ENCODE measurements at regions not wholly inside any gene's neighbourhood (a gene's known extent, or its start where the extent isn't known, plus 50 kb on each side); places are given as distances from the start of the nearest gene placed in this dataset.

DNA sequence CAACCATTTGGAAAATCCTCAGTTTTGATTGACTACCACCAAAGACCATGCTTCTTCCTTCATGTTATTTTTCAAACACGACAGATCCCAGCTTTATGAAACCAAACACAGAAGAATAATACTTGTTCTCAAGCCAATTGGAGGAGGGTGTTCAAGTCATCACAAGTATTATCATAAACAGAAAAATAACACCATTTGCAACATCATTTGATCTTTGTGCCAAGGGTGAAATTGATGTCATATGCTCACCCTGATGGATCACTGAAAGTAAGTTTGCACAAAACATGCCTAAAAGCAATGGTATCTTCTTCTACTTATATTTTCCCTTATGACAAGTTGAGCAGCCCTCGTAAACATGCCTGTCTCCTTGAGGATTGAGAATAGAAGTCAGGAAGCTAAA is 448.0 kb upstream of the ZEB2 start:
- no peak for DNase-seq

DNA sequence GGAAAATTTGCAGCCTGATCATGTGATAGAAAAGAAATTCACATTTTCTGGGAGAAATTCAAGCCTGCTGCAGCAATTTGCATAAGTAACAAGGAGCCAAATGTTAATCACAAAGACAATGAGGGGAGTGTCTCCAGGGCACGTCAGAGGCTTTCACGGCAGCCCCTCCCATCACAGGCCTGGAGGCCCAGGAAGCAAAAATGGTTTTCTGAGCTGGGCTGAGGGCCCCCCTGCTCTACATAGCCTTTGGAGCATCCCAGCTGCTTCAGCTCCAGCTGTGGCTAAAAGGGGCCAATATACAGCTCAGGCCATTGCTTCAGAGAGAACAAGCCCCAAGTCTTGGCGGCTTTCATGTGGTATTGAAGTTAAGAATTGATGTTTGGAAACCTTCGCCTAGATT is 445.3 kb upstream of the ZEB2 start:
- DNase-seq = no peak

DNA sequence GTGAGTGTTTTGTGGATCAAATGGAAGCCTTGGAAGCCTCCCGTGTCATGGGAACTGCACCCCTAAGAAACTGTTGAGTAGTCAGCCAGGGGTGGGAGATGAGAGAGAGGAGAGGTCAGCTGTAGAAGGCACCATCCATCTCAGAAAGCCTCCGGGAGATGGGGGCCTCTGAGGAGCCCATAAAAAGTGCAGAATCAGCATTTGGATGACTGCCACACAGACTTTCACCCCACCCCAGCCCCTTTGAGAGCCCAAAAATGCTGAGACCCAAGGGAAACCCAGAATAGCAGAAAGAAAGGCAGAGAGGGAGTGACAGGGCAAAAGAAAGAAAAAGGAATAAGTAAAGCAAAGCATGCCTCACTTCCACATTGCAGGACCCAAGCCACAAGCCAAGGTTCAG is 443.1 kb upstream of the ZEB2 start:
- no peak for DNase-seq

DNA sequence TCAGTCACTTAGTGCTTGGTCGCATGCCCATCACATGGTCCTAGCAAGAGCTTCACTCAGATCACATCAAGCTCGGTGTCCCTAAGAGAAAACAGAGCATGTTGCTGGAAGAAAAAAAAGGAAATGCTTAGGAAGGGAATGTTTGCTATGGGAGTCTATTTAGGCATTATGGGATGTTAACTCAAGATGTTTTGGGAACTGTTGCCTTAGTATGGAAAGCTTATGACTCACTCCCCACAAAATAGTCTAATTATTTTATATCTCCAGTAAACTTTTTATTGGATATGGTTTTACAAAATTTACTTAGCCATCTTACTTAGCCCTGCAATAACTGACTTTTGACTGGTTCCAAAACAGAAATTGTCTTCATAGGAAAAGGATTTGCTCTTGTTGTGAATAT is 439.5 kb upstream of the ZEB2 start:
- no peak for DNase-seq

DNA sequence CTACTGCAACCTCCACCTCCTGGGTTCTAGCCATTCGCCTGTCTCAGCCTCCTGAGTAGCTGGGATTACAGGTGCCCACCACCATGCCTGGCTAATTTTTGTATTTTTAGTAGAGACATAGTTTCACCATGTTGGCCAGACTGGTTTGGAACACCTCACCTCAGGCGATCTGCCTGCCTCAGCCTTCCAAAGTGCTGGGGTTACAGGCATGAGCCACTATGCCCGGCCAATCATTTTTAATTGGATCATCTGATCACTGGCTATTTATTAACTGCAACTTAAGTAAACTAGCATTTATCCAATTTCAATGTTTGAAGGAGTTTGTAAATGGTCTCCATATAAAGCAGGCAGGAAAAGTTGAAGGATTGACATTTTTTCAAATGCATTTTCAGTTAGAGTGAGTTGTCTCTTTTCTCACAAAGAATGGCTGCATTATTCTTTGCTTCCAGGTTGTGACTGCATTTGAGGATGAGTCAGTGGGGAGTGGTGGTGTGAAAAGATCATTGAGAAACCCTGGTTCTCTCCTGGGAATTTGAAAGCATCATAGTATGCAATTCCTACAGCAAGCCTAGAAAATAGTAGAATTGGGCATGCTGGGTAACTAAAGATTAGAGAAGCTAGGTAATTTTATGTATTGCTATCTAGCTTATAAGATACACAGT is 431.1 kb upstream of the ZEB2 start:
- DNase-seq = peak; percentile 39 to 54 (median 45)

DNA sequence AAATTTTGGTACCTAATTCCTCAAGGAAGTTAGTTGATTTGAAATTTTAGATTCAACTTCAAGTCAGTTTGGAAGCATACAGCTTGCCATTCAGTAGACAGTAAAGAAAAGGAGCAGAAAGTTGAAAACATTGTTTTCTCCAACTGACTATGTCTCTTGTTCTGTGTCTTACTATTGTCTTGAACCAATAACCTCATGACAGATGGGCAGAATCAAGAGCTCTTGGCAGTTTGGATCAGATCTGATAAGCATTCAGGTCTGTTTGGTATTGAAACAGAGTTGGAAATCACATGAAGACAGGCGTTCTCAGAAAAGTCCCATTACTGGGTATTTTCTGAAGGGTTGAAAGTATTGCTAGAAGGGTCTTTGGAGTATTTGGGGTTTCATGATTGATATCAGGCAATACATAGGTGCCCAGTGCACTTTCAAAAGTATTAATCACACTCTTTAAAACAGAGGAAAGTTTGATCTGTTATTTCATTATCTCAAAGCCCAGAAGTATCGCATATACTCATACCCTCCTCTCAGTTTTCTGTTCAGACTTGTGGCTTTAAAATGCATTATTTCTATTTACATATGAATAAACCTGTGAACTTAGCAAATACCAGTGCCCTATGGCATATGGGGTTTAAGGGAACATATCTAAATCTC is 428.4 kb upstream of the ZEB2 start:
- no peak for DNase-seq

DNA sequence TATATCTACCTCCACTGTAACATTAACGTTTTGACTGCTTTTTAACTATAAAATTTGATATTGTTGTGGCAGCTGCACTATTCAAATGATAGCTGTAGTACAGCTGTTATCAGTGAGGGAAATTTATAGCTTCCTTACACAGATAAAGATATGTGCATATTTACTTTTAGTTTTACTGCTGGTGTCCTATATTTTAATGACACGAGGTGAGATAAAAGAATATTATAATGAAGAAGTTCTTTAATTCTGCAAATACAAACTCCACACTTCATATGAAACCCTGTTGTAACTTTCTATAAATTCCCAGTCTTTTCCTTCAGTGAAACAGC is 427.8 kb upstream of the ZEB2 start:
- DNase-seq = no peak

DNA sequence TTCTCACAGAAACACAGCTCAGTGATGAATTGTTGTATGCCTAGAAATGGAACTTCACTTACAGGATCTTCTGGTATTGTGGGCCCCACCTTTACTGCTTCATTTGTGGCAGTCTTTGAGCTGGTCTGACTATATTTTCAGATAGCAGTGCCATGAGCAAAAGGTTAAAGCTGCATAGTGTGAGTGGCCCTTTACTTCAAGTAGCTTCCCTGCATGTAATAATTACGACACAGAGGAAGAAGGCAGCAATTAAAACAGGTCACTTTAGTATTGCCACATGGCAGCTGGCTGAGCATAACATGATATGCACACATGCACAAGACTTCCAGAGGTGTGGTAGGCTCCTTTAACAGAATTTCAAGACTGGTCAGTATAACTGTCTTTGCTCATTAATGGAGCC is 426.3 kb upstream of the ZEB2 start:
- no peak for DNase-seq

DNA sequence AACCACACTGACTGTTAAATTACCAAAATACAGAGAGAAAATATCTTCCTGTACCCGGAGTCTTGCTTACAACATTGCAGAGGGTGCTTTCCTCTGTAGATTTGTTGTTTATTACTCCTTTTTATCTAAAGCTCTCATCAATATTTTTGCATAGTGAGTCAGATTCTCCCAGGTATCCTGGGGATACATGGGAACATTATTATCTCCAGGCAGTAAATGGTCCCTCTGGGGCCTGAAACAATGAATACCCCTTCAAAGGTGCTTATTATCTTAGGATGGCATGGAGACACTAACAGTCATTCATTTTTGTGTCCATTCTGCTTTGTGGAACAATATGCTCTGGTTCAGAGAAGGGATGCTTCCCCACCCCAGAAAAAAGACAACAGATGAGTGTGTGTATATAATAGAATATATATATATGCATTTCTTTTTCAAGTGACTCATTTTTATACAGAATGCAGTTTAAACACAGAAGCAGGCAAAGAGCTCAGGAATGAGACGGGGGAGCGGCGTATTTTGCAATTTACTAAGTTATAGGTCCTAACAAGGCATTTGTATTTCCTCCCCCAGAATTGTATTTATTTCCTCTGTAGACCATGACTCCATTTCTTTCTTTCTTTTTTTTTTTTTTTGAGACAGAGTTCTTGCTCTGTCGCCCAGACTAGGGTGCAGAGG is 424.8 kb upstream of the ZEB2 start:
- DNase-seq = no peak

DNA sequence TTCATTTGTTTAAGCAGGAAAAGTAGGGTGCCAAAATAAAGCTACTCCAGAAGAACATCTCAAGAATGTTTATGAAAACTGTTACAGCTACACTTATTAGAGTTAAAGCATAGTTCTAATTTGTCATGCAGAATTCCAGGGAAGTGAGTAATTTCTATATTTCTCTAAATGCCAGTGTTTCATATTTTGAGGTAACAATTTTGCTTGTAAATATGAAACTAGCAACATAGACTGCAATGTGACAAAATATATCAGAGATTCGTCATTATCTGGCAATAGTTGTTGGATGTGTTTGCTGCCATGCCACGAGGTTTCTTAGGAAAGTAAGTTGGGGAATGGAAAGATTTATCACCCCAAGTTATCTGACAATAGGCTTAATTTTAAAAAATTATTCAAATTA is 424.1 kb upstream of the ZEB2 start:
- no peak for DNase-seq

DNA sequence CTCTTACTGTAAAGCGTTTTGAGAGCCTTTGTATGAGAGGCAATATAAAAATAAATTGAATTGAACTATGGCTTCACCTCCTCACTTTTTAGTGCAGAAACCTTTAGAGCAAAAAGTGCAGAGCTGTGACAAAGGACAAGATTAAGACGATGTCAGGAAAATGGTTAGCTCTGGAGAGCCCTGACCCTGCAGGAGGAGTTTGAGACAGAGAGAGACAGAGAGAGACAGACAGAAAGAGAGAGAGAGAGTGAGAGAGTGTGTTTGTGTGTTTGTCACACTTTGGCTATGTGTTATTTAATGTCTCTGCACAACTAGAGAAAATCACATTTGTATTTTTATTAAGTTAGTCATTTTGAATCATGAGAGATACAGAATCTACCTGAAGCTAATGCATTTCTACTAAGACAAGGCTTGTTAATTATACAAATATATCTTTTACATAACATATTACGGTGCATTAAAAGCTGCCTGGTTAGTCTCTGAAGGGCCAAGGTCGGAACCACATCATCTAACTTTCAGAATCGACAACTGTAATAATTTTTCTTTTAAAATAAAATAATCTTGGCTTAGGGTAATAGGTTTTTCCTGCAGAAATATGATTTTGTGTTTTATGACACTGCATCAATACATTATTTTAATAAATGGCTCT is 423.5 kb upstream of the ZEB2 start:
- no peak for DNase-seq

DNA sequence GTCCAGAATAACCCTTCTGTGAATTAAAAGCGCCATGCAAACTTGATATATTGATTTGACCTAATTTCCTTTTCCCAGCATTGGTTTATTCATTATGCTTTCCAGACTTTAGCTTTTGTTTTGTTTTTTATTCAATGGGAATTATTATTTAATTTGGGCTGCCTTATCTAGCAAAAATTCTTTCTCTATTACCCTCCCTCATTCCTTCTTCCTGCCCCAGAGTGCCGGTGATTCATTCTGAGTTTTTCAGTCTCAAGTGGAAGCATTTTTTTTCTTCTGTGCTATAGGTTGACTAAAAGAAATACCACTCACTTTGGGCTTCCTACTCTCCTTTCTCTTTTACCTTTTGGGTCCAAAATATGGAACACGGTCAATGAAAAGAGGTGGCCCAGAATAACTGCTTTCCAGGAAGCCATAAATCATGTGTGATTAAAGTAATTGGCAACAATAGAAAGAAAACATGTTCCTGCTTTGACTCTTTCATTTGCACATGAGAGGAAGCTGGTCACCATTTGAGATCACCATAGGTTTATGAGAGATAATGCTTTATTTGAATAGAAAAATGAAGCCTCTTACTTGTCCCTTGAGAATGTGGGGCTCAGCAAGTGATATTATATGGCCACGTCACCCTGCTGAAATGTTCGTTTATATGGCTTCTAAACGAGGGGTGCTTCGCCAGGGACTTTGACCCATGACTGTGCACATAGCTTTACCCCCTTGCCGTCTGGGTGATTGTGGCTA is 422.8 kb upstream of the ZEB2 start:
- DNase-seq = no peak

DNA sequence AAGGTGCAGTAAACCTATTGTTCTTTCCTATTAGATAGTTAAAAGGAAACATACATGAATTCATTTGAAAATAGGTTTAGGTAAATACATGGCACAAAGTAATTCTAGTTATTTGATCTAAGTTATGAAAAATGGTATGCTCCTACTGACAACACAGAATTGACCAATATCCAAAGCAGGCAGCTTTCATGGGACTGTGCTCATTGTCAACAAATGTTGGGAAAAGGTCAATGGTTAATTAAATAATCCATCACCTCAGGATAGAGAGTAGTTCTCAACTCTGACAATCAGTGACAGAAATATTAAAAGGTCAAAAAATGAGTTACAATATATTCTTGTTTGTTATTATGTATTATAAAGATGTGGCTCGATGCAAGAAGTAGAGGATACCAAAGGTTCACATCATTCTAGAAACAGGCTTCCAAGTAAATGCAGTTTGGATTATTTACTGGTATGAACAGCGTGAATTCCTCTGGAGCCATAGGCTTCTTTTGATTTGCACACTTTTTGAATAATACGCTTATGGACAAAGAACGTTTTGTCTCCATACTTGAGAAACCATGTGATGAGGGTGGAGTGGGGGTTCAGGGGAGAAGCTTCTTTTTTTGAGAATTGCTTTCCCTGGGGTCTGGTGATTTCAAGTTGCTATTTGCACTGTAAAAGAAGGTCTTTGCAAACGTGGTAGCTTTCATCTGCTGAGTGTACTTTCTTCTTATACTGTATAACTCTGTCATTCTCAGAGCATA is 422.0 kb upstream of the ZEB2 start:
- DNase-seq = no peak

DNA sequence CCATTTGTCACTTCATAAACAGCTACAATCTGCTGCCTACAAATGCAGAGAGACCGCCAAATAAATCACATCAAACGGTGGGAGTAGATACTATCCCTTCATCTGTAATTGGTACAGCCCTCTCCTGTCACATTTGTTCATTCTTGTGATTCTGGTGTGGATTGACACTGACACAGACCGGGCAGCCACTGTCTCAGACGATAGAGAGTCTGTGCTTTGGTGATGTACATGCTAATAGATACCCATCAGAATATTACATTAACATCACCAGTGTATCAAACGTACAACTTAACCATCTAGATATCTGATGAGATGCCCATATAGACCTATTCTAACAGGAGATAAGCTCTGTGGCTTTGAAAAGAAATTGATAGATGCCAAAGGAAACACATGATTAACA is 419.7 kb upstream of the ZEB2 start:
- DNase-seq = no peak

DNA sequence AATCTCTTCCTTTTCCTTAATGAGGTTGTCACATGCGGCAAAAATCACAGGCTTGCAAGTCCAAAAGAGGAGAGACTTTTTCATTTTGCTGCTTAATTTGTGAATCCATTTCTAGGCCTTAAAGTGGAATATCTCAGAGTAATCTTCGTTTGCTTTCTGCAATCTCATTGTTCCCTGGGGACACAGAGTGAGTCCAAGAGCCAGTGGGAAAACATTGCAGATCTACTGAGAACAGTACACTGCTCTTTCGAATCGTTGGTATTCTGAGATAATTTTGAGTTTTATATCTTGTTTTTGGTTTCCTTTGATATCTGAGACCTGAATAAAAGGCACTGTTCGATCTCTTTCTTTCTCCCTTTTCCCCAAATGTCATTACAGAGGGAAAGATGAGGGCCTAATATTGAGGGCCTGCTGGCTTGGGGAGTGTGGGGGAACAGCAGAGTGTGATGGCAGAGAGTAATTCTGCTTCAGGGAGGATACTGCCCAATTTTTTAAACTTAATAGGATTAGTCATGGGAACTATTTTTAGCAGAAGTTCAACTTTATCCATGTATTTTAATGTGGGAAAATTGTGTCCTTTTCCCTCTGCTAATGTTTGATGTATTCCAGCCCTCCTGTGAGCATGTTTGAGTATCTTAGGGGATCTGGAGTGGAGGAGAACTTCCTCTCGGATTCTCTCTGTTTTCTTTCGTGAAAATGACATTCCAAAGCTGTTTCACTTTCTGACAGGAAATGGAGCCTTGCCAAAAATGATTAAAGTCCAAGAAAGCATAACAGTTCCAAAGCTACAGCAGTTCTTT is 418.2 kb upstream of the ZEB2 start:
- peak; percentile 18 to 54 (median 52) for DNase-seq

DNA sequence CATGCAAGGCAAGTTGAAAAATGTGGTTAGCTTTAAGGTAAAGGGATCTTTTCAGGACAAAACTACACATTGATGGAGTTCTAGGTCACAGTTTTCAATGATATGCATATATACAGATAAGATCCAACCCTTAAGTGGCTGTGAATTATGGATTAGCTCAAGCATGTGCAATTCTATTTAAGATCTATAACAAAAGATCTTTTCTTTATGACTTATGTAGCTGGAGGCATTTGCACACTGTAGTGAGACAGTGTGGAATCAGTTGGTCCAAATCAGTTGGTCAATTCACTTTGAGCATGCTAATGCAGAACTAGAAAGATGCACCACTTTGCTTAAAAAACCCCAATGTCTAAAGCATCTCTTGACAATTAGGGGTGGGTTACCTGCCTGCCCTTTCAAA is 417.1 kb upstream of the ZEB2 start:
- no peak for DNase-seq

DNA sequence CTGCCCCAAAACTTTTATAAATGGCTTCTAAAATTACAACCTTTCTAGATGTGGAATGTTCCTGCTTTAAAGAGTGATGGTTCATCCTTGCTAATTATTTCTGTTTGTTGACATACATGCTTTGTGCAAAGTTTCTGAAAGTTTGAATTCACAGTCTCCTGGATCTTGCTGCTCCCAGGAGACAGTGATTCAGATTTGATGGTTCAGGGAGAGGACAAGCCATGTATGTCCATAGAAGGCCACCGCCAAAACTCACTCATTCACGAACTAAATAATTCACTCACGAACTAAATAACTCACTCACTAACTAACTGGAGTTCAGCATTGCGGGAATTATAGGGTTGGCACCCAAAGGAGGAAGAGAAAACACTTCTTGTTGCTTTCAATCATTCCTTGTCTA is 416.5 kb upstream of the ZEB2 start:
- no peak for DNase-seq

DNA sequence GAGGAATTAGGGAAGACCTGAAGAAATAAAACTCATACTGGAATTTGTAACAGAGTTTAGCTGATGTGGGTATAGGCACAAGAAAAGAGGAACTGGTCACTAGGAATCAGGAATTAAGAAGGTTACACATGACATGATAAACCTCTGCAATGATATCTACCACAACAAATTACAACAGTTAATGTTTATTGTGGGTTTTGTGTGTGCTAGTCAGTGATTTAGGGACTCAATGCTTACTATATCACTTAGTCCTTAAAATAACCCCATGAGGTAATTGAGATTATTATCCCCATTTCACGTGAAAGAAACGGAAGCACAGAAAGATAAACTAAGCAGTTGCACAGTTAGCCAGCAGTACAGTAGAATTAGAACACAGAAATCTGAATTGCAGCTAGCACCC is 415.8 kb upstream of the ZEB2 start:
- DNase-seq = peak; percentile 17 to 61 (median 57)

DNA sequence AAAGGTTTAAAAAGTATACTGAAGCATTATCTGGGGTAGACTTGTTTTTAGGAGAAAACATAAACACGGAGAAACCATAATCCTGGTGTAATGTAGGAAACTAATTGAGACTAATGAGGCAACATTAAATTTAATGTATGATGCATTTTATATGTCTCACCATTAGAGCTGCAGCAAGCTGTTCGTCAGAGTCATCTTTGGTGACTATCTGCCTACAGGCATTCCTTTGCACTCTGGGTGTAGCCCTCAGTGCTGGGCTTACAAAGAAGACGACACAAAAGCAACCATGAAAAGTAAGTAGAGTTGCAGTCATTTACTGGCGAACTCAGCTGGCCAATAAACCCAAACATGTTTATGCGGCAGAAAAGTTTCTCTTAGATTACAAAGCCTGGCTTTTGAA is 415.3 kb upstream of the ZEB2 start:
- DNase-seq = no peak

DNA sequence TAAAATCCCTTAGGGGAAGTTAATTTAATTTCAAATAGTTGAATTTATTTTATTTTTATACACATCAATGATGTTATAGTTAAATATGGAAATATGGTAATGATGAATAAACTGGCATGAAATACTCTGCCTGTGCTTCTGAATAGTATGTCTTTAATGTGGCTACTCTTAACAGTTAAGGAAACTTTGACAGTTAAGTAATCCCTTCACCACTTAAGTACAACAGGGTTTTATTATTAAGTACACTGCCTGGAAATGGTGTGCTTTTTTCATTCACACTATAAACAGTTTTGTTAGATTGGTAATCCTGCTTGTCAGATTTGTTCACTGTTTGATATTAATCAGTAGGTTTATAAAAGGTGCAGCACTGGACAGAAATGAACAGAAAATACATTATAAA is 412.0 kb upstream of the ZEB2 start:
- no peak for DNase-seq

DNA sequence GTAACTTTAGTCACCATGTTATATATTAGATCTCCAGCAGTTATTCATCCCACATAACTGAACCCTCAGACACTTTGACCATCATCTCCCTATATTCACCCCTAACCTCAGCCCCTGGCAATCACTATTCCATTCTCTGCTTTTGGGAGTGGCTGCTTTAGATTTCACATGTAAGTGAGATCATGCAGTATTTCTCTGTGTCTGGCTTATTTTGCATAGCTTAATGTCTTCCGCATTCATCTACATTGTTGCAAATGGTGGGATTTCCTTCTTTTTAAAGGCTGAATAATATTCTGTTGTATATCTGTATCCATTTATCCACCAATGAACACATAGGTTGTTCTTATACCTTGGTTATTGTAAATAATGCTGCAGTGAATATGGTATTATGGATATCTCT is 411.6 kb upstream of the ZEB2 start:
- DNase-seq = no peak

DNA sequence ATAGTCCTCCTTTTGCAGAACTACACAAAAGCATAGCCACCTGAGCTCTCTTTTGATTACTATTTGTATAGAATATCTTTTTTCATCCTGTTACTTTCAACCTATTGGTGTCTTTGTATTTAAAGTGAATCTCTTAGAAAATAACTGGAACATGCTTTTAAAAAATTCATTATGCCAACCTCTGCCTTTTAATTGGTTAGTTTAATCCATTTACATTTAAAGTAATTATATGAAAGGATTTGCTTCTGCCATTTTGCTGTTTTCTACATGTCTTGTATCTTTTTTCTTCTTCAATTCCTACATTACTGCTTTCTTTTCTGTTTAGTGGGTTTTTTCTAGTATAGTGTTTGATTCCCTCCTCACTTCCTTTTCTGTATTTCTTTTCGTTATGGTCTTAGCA is 407.5 kb upstream of the ZEB2 start:
- no peak for DNase-seq

Measured in suppressor macrophage treated with lipopolysaccharide for 1 hour (primary cell).